ENCODE measurements at regions not wholly inside any gene's neighbourhood (a gene's known extent, or its start where the extent isn't known, plus 50 kb on each side); places are given as distances from the start of the nearest gene placed in this dataset.

DNA sequence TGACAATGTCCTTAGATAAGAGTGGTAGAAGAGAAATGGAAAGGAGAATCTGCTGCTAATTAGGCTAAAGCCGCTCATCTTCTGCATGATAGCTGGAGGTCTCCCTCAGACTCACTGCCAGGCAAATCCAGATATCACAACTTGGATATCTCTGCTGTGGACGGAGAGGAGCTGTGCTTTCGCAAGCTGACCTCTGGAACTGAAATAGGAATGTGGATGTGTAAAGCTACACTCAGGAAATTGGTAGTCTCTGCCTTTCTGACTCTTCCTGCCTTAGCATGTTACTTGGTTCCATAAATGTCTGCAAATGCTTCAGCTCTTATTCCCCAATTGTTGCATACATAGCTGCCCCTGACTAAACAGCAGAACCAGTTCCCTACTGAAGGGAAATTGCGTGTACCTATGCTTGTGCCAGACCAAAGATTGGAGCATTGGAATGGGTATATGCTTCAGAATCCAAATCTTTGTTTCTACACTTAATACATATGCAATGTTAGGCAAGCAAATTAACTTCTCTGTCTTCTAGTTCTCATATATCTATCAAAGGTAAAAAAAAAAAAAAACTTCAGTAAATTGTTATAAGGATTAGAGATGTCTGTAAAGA lies 74.7 kb upstream of the ROBO2 start:
- TF ChIP-seq, protein P1, sequence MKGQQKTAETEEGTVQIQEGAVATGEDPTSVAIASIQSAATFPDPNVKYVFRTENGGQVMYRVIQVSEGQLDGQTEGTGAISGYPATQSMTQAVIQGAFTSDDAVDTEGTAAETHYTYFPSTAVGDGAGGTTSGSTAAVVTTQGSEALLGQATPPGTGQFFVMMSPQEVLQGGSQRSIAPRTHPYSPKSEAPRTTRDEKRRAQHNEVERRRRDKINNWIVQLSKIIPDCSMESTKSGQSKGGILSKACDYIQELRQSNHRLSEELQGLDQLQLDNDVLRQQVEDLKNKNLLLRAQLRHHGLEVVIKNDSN (IDR thresholded peaks at IDR 0.05; ENCODE audit: borderline replicate concordance, low read depth) = no peak
- TF ChIP-seq EP300 (IDR thresholded peaks at IDR 0.05; ENCODE audit: borderline replicate concordance in 1 of 2, low read depth in 1 of 2, low read length in 1 of 2) (no peak), SMC3 (IDR thresholded peaks at IDR 0.05; ENCODE audit: low read depth, low read length) (no peak), POLR2AphosphoS5 (IDR thresholded peaks at IDR 0.05; ENCODE audit: low read depth, low read length) (no peak)
- TF ChIP-seq, protein P2, sequence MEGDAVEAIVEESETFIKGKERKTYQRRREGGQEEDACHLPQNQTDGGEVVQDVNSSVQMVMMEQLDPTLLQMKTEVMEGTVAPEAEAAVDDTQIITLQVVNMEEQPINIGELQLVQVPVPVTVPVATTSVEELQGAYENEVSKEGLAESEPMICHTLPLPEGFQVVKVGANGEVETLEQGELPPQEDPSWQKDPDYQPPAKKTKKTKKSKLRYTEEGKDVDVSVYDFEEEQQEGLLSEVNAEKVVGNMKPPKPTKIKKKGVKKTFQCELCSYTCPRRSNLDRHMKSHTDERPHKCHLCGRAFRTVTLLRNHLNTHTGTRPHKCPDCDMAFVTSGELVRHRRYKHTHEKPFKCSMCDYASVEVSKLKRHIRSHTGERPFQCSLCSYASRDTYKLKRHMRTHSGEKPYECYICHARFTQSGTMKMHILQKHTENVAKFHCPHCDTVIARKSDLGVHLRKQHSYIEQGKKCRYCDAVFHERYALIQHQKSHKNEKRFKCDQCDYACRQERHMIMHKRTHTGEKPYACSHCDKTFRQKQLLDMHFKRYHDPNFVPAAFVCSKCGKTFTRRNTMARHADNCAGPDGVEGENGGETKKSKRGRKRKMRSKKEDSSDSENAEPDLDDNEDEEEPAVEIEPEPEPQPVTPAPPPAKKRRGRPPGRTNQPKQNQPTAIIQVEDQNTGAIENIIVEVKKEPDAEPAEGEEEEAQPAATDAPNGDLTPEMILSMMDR (IDR thresholded peaks at IDR 0.05) = no peak
